Activated CD8-positive, alpha-beta memory T cell treated with anti-CD3 and anti-CD28 coated beads, Interleukin-2, amount 10 ng/mL, durations not matched to agents 7 days and 5 days (primary cell): ENCODE measurements at regions not wholly inside any gene's neighbourhood (a gene's known extent, or its start where the extent isn't known, plus 50 kb on each side); places are given as distances from the start of the nearest gene placed in this dataset.
A peak's percentile ranks its signal among the peaks of the same experiment; 100 is the strongest.

Experiments
- ATAC-seq: fragments of 150-1000 bp; cut with Tn5 transposase; one replicate; pipeline ENCODE4 v1.10.0; 2021; ENCODE audit warnings: moderate library complexity
- CTCF ChIA-PET: fragments of 350-600 bp; sonication (Branson Sonifier 250); formaldehyde crosslinking; loops from one replicate; lab custom pipeline; 2021; ENCODE audit warnings: antibody characterized with exemption; lab: Charles Lee
- DNase-seq: peaks from one replicate; pipeline ENCODE4 v3.0.0-alpha.2; 2020
- H3K27ac Mint-ChIP-seq: one replicate; pipeline ENCODE4 v1.8.0; 2021; ENCODE audit warnings: mild to moderate bottlenecking, mixed read lengths
- H3K27me3 Mint-ChIP-seq: one replicate; pipeline ENCODE4 v1.8.0; 2021; ENCODE audit warnings: mixed read lengths
- H3K36me3 Mint-ChIP-seq: one replicate; pipeline ENCODE4 v1.8.0; 2021; ENCODE audit warnings: mild to moderate bottlenecking, mixed read lengths
- H3K4me1 Mint-ChIP-seq: one replicate; pipeline ENCODE4 v1.8.0; 2021; ENCODE audit warnings: mixed read lengths
- H3K4me3 Mint-ChIP-seq: one replicate; pipeline ENCODE4 v1.8.0; 2021; ENCODE audit warnings: mild to moderate bottlenecking, moderate library complexity, mixed read lengths
- H3K9me3 Mint-ChIP-seq: one replicate; pipeline ENCODE4 v1.8.0; 2022; ENCODE audit warnings: low read depth, mixed read lengths

DNA sequence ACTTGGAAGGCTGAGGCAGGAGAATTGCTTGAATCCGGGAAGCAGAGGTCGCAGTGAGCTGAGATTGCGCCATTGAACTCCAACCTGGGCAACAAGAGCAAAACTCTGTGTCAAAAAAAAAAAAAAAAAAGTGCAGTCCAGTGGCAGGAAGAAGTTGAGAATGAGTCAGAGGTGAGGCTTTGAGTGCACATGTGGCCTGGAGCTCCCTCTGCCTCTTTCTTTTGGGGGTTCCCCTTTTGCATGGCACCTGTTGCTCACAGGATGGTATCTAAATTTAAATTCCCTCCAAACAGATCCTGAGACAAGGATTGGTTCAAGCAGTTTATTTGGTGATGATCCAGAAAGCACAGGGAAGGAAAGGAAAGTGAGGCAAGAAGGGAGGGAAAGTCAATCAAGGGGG, 151.4 kb upstream of the STX18 start:
- Mint-ChIP-seq H3K4me1 (peaks cover 25% of the 10 kb centered on the region), H3K4me3 (no peak overlapping the region)

DNA sequence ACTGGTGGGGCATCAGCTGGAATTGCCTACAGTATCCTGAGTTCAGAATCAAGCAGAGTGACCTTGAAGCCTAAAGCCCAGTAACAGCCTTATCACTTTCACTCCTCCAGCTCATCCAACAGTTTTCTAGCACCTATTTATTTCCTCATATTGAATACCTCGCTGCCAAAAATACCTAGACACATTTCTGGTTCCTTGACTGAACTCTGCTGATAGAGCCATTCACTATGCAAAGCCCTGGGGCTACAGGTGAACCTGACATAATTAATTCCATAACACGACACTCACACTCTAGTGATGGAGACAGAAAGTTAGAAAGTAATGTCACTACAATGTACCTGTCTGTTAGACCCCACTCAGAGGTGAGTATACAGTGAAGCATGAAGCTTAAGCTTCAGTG, 149.0 kb upstream of the STX18 start:
- H3K9me3 Mint-ChIP-seq = no peaks in the 10 kb centered on the region
- H3K36me3 Mint-ChIP-seq = peaks cover 3% of the 10 kb centered on the region
- peaks cover 25% of the 10 kb centered on the region for H3K4me1 Mint-ChIP-seq
- CTCF ChIA-PET = interaction anchor here (0.7 kb wide), 1 partner anchor 14 kb away, joined by 3 read pairs; no protein-coding TSS in a partner anchor
- DNase-seq (no peak), ATAC-seq (no peak)
- no peak overlapping the region for H3K4me3 Mint-ChIP-seq
- H3K27ac Mint-ChIP-seq = no peak overlapping the region
- H3K27me3 Mint-ChIP-seq = peaks cover 7% of the 10 kb centered on the region

More for the DNA sequence above, 151.4 kb upstream of the STX18 start:
- H3K27me3 Mint-ChIP-seq = peaks cover 7% of the 10 kb centered on the region
- H3K27ac Mint-ChIP-seq = no peak overlapping the region
- DNase-seq (peak; percentile 44), ATAC-seq (no peak)
- H3K9me3 Mint-ChIP-seq = no peaks in the 10 kb centered on the region
- peaks cover 3% of the 10 kb centered on the region for H3K36me3 Mint-ChIP-seq
- CTCF ChIA-PET = interaction anchor here (0.8 to 1.2 kb wide), 2 partner anchors 41 to 68 kb away, joined by 3 read pairs; no protein-coding TSS in a partner anchor

DNA sequence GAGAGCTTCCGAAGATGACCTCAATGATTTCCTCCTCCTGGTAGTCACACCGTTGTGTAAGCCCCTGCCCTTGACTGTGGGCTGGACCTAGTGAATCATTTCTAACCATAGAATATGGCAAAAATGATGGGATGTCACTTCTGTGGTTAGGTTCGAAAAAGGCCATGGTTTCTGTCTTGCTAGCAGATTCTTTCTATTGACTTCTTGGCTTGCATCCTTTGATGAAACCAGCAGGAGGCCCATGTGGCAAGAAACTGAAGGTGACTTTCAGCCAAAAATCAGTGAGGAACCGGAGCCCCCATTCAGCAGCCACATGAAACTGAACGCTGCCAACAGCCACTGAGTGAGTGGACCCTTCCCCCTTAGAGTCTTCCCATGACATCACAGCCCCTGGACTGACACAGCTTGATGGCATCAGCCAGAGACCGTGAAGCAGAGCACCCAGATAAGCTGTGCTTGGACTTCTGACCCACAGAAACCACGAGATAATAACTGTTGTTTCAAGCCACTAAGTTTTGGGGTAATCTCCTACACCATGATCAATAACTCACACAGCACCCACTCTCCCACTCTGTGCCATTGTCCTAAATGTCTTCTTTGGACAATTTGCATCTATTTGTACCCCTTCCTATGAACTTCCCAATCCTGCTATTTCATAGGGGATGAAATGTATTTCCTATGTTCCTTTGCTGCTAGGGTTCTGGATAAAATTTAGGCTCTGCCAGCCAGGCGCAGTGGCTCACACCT, 148.0 kb upstream of the STX18 start:
- peaks cover 25% of the 10 kb centered on the region for H3K4me1 Mint-ChIP-seq
- CTCF ChIA-PET = interaction anchor here (0.6 kb wide), 1 partner anchor 1026 kb away, joined by 3 read pairs; no protein-coding TSS in a partner anchor
- peaks cover 7% of the 10 kb centered on the region for H3K27me3 Mint-ChIP-seq
- H3K9me3 Mint-ChIP-seq = no peaks in the 10 kb centered on the region
- H3K4me3 Mint-ChIP-seq = no peak overlapping the region
- H3K27ac Mint-ChIP-seq = no peak overlapping the region
- H3K36me3 Mint-ChIP-seq = peaks cover 3% of the 10 kb centered on the region
- peak; percentile 79 for ATAC-seq
- peak; percentile 64 for DNase-seq

DNA sequence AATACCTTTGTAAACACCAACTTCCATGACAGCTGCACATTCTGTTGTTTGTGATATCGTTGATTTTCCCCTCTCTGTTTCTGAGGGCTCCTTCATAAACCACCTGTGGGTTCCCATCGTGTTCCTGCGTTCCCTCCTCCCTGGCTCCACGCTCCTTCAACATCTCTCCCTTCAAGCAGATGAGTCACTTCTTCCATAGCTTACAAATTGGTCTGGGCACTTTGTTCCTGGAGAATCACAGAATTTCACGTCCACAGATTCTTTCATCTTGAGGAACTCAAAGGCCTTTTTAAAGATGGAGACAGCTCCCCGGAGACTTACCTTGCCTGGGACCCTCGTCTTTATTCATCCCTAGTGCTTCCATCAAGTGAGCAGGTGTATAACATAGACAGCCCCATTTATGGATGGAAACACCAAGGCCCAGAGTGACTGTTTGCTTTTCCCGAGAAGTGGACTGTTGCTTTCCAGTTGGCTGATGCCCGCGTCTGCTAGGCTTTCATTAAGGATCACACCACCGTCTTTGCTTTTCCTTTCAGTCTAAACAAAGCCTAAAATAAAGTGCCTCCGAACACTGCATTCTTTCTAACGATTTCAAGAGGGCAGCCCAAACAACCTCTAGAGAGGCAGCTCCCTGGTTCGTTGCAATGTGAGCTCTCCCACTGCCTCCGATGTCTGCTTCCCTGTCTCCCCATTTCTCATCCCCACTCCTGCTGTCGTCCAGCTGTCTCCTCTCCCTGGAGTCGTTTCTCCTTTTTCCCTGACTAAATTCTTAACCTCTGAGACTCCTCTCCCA, 146.3 kb upstream of the STX18 start:
- Mint-ChIP-seq H3K36me3 (peaks cover 3% of the 10 kb centered on the region), H3K27ac (no peak overlapping the region), H3K9me3 (no peaks in the 10 kb centered on the region), H3K27me3 (peaks cover 7% of the 10 kb centered on the region), H3K4me1 (peaks cover 19% of the 10 kb centered on the region), H3K4me3 (no peak overlapping the region)
- no peak for ATAC-seq
- DNase-seq = no peak
- CTCF ChIA-PET = no interaction called here

DNA sequence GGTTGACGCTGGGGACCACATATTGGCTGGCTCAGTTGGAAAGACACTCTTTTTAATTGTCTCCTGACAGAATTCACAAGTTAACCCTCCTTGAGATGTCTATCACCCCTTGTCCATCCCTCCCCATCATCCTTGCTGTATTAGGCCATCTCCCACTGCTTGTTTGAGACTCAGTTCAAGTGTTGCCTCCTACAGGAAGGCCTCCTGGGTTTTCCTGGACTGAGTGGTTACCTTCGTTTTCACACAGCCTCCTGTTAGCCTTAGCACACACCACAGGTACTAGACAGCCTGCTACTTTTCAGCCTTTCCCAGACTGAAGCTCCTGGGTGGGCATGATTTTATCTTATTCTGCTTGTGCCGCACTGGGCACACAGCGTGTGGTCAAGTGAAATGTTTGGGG, 145.3 kb upstream of the STX18 start:
- Mint-ChIP-seq H3K27ac (no peak overlapping the region), H3K9me3 (no peaks in the 10 kb centered on the region), H3K4me3 (no peak overlapping the region), H3K4me1 (peaks cover 15% of the 10 kb centered on the region), H3K36me3 (peaks cover 3% of the 10 kb centered on the region), H3K27me3 (peaks cover 7% of the 10 kb centered on the region)
- CTCF ChIA-PET = no interaction called here
- DNase-seq (no peak), ATAC-seq (no peak)

DNA sequence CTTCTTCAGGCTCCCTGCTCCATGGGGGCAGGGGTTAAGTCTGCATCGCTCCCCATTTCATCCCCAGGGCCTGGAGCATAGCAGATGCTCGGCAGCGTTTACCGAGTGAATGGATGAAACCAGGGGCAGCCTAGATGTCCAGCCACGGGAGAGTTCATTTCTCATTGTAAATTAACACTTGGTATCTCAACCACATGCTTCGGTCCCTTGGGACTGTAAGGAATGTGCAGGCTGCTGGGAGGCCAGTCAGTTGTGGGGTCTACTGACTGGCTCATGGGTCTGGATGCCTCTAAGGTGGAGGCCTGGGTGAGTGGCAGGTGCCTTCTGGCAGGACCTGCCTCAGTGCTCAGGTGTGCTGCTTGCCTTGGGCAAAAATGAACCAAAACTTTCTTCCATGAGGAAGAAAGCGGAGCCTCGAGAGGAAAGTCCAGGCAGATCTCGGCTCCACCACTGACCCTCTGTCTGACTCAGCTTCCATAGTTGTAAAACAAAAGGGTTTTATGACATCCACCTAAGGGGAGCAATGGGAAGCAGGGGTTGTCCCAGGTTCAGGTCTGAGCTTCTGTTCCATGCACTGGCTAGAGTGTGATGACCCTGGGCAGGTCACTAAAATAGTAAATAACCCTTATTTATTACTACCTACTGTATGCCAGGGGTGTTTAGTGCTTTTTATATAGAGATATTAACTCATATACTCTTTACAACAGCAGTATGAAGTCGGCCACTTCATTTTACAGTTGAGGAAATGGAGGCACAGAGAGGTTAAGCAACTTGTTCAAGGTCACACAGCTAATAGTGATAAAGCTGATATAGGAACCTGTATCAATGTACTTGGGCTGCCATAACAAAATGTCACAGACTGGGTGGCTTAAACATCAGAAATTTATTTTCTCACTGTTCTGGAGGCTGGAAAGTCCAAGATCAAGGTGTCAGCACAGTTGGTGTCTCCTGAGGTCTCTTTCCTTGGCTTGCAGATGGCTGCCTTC, 144.3 kb upstream of the STX18 start:
- Mint-ChIP-seq H3K36me3 (peaks cover 3% of the 10 kb centered on the region), H3K27ac (no peak overlapping the region), H3K27me3 (peaks cover 7% of the 10 kb centered on the region), H3K4me3 (no peak overlapping the region), H3K9me3 (no peaks in the 10 kb centered on the region), H3K4me1 (peaks cover 15% of the 10 kb centered on the region)
- no peak for DNase-seq
- ATAC-seq = no peak
- CTCF ChIA-PET = no interaction called here

DNA sequence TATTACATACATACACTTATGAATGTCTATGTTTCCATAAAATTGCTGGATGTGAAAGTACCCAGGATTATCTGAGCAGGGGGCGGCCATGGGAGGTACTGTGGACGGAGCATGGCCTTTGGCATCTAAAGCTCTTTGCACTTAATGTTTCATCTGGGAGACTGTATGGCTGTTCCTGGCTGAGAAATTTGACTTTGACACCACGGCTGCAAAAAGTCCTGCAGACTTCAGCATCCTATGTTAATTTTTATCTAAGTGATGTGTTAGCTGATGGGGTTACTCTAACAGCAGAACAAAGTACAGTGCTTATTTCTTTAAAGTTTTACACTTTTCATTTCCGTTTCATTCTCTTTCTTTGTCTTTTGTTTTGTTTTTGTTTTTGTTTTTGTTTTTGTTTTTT, 139.8 kb upstream of the STX18 start:
- DNase-seq (no peak), ATAC-seq (no peak)
- CTCF ChIA-PET = interaction anchor here (1.1 kb wide), 1 partner anchor 12 kb away, joined by 3 read pairs; no protein-coding TSS in a partner anchor
- peaks cover 2% of the 10 kb centered on the region for H3K27me3 Mint-ChIP-seq
- H3K4me3 Mint-ChIP-seq = no peak overlapping the region
- H3K27ac Mint-ChIP-seq = no peak overlapping the region
- H3K36me3 Mint-ChIP-seq = no peaks in the 10 kb centered on the region
- H3K4me1 Mint-ChIP-seq = no peaks in the 10 kb centered on the region
- H3K9me3 Mint-ChIP-seq = no peaks in the 10 kb centered on the region

DNA sequence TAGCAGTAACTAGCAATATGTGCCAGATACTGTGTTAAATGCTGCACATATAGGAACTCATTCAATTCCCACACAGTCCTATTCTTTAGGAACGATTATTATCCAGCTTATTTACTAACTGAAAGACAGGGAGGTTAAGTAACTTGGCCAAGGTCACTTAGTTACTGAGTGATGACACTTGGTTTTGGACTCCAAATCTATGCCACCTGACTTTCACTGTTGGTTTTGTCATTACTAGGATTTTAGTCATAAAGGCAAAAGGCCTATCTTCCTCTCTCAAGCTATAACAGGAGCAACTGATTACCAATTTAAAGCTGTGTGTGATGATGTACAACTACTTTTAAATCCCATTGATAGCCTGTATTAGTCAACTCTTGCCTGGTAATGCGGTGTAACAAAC, 138.9 kb upstream of the STX18 start:
- Mint-ChIP-seq H3K4me1 (no peaks in the 10 kb centered on the region), H3K36me3 (no peaks in the 10 kb centered on the region), H3K4me3 (no peak overlapping the region), H3K9me3 (no peaks in the 10 kb centered on the region), H3K27me3 (peaks cover 2% of the 10 kb centered on the region), H3K27ac (no peak overlapping the region)
- ATAC-seq (no peak), DNase-seq (no peak)
- CTCF ChIA-PET = interaction anchor here (0.5 to 1.1 kb wide), 2 partner anchors 12 to 1461 kb away, joined by 3 read pairs; no protein-coding TSS in a partner anchor

DNA sequence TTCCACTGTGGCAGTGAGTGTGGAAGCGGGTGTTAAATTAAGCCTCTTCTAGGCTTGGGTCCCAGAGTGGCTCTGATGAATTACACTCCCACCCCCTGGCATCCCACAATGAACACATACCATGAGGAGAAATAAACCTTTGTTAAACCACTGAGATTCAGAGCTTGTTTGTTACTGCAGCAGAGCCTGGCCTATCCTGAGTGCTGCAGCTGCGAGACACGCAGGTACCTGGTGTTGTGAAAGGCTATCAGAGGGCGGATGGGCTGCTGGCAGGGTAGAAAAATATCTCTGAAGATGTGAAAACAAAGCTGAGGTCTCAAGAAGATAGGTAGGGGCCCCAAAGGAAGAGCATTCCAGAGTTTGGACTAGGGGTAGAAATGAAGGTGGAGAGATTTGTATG, 138.4 kb upstream of the STX18 start:
- CTCF ChIA-PET = interaction anchor here (0.5 kb wide), 1 partner anchor 1462 kb away, joined by 3 read pairs; no protein-coding TSS in a partner anchor
- Mint-ChIP-seq H3K4me3 (no peak overlapping the region), H3K27me3 (peaks cover 2% of the 10 kb centered on the region), H3K9me3 (no peaks in the 10 kb centered on the region), H3K4me1 (no peaks in the 10 kb centered on the region), H3K27ac (no peak overlapping the region), H3K36me3 (no peaks in the 10 kb centered on the region)
- ATAC-seq = no peak
- DNase-seq = no peak

DNA sequence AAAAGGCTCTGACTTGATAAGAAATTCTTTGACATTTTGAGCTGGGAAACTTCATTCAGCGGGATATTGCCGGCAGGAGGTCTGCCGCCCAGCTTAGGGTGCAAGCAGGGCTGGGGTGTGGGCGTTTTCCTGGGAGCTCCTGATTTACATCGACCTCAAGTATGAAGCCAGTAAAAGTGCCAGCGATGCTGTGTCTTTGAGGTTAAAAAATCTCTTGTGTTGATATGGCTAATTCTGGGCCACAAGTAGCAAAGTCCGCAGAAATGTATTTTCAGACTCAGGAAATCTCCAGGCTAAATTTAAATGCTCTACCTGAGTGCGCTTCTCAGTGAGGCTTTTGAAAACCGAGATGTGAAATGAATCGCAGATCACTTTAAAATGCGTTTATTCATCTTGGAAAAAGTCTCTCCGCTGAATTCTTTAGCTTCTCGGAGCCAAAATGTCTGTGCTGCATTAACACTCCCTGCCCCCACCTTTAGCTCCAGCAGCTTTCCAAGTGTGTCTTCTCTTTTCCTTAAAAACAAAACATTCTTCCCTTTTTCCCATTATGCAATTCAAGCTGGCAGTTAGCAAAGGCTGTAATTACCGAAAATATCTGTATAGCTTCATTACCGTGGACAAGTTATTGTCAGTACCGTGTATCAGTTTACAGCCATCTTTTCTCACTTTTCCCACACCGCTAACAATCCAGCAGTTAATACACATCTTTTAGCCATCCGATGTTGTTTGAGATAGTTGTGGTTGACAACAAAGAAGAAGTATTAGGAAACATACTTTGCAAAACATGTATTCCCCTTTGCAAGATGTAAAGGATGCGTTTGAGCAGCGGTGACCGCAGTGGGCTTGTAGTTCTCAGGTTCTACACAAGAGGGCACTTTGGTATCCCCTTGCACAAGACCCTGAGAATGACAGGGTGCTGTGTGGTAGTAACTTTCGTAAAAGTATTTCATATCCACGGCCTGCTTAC, 136.0 kb upstream of the STX18 start:
- H3K9me3 Mint-ChIP-seq = no peaks in the 10 kb centered on the region
- H3K4me1 Mint-ChIP-seq = no peaks in the 10 kb centered on the region
- DNase-seq (no peak), ATAC-seq (no peak)
- H3K4me3 Mint-ChIP-seq = no peak overlapping the region
- peaks cover 2% of the 10 kb centered on the region for H3K27me3 Mint-ChIP-seq
- no peaks in the 10 kb centered on the region for H3K36me3 Mint-ChIP-seq
- CTCF ChIA-PET = interaction anchor here (0.7 to 1.0 kb wide), 2 partner anchors 9 to 154 kb away, joined by 4 read pairs; no protein-coding TSS in a partner anchor
- no peak overlapping the region for H3K27ac Mint-ChIP-seq

DNA sequence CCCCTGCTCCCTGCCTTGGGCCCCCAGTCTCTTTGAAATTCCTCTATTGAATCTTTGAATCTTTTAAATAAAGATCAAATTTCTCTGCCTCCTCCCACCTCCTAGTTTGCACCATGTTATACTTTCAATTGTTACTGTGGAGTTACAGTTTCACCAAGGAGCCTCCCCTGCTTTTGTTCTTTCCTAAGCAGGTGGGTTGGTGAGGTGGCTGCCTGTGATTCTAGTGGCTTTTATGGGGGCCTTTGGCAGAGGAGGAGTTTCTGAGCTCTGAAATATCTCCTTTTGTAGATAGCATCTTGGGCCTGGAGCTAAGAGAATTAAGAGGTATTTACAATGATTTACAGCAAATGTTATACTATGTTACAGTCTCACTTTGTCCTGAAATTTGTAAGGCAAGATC, 133.8 kb upstream of the STX18 start:
- Mint-ChIP-seq H3K4me1 (no peaks in the 10 kb centered on the region), H3K27me3 (peaks cover 2% of the 10 kb centered on the region), H3K36me3 (no peaks in the 10 kb centered on the region), H3K27ac (no peak overlapping the region), H3K9me3 (no peaks in the 10 kb centered on the region), H3K4me3 (no peak overlapping the region)
- CTCF ChIA-PET = no interaction called here
- DNase-seq (no peak), ATAC-seq (no peak)

DNA sequence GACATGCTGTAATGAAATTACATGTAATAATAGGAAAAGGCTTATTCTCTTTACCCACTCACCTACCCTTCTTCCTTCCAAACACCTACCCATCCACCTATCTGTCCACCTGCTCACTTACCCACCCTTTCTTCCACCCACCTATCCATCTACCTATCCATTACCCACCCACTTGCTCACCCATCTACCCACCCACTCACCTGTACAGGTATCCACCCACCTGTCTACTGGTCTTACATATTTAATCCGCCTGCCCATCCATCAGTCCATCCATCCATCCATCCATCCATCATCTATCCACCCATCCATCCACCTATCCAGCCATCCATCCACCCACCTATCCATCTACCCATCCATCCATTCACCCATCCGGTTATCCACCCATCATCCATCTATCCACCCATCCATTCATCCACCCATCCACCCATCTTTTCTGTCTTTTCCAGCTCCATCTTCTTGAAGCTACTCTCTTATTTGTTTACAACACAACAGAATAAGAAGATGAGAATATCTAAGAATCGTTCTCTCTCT, 133.3 kb upstream of the STX18 start:
- H3K27me3 Mint-ChIP-seq = peaks cover 2% of the 10 kb centered on the region
- CTCF ChIA-PET = no interaction called here
- ATAC-seq = no peak
- H3K4me1 Mint-ChIP-seq = no peaks in the 10 kb centered on the region
- no peak overlapping the region for H3K27ac Mint-ChIP-seq
- H3K36me3 Mint-ChIP-seq = no peaks in the 10 kb centered on the region
- no peaks in the 10 kb centered on the region for H3K9me3 Mint-ChIP-seq
- DNase-seq = no peak
- H3K4me3 Mint-ChIP-seq = no peak overlapping the region
